Neural cell (in vitro differentiated cells): ENCODE measurements at regions not wholly inside any gene's neighbourhood (a gene's known extent, or its start where the extent isn't known, plus 50 kb on each side); places are given as distances from the start of the nearest gene placed in this dataset.

ENCODE experiments used
- H2AFZ ChIP-seq: fragments of 200-600, 300-800 bp; sonication (generic), shearing (Covaris generic); 2 replicates; pipeline ENCODE4 v1.6.0; 2014; ENCODE audit warnings: low read depth, mild to moderate bottlenecking, antibody characterized with exemption, low read length, moderate library complexity
- H3F3A ChIP-seq: fragments of 200-600 bp; shearing (Covaris generic); 2 replicates; pipeline ENCODE4 v1.6.1; 2016; ENCODE audit warnings: mild to moderate bottlenecking, moderate library complexity, mixed read lengths, antibody characterized with exemption, low read length; ENCODE audit not compliant: insufficient read depth, poor library complexity, severe bottlenecking
- H3K27ac ChIP-seq: fragments of 200-600, 300-800 bp; sonication (generic), shearing (Covaris generic); 2 replicates; pipeline ENCODE4 v1.5.1; 2014; ENCODE audit warnings: mild to moderate bottlenecking, low read length, moderate library complexity
- H3K27me3 ChIP-seq: fragments of 300-800, 200-600 bp; sonication (generic), shearing (Covaris generic); 2 replicates; pipeline ENCODE4 v1.6.0; 2014; ENCODE audit warnings: mild to moderate bottlenecking, low read depth, low read length, moderate library complexity; ENCODE audit not compliant: insufficient read depth
- H3K36me3 ChIP-seq: fragments of 300-800, 200-600 bp; sonication (generic), shearing (Covaris generic); 2 replicates; pipeline ENCODE4 v1.5.1; 2014; ENCODE audit warnings: mild to moderate bottlenecking, antibody characterized with exemption, low read length, moderate library complexity; ENCODE audit not compliant: insufficient read depth
- H3K4me2 ChIP-seq: fragments of 300-800, 200-600 bp; sonication (generic), shearing (Covaris generic); 2 replicates; pipeline ENCODE4 v1.6.0; 2014; ENCODE audit warnings: mild to moderate bottlenecking, low read length
- H3K4me3 ChIP-seq: fragments of 300-800, 200-600 bp; sonication (generic), shearing (Covaris generic); 2 replicates; pipeline ENCODE4 v1.5.1; 2014; ENCODE audit warnings: mild to moderate bottlenecking, low read length, moderate library complexity
- H3K79me2 ChIP-seq: fragments of 200-600 bp; shearing (Covaris generic); replicated peaks from 2 replicates; pipeline ENCODE4 v1.6.0; 2014; ENCODE audit warnings: mild to moderate bottlenecking, low read length, moderate library complexity; ENCODE audit not compliant: insufficient read depth
- H3K9ac ChIP-seq: fragments of 300-800, 200-600 bp; sonication (generic), shearing (Covaris generic); 2 replicates; pipeline ENCODE4 v1.6.1; 2016; ENCODE audit warnings: mild to moderate bottlenecking, low read length, mixed read lengths
- H3K9me2 ChIP-seq: fragments of 200-600 bp; shearing (Covaris generic); 2 replicates; pipeline ENCODE4 v1.6.1; 2016; ENCODE audit warnings: mild to moderate bottlenecking, low read length, mixed read lengths; ENCODE audit not compliant: insufficient read depth
- H3K9me3 ChIP-seq: fragments of 200-600, 300-800 bp; sonication (generic), shearing (Covaris generic); 2 replicates; pipeline ENCODE4 v1.6.1; 2016; ENCODE audit warnings: mild to moderate bottlenecking, mixed run types, low read length, moderate library complexity, mixed read lengths
- H4K20me1 ChIP-seq: fragments of 200-600 bp; shearing (Covaris generic); 2 replicates; pipeline ENCODE4 v1.6.1; 2016; ENCODE audit warnings: mild to moderate bottlenecking, mixed run types; ENCODE audit not compliant: insufficient read depth
- CTCF ChIP-seq: fragments of 450-650 bp; IDR thresholded peaks from 2 replicates; pipeline ENCODE4 v1.5.1; 2014; ENCODE audit warnings: antibody characterized with exemption, mild to moderate bottlenecking, moderate library complexity; ENCODE audit not compliant: poor library complexity, severe bottlenecking
- EP300 ChIP-seq: fragments of 450-650 bp; conservative IDR thresholded peaks from 2 replicates; pipeline ENCODE4 v1.6.1; 2014; ENCODE audit warnings: antibody characterized with exemption, mild to moderate bottlenecking, moderate library complexity; ENCODE audit not compliant: poor library complexity, severe bottlenecking
- EZH2 ChIP-seq: fragments of 200-600, 300-800 bp; shearing (Covaris generic), sonication (generic); IDR thresholded peaks from 2 replicates; pipeline ENCODE4 v1.6.1; 2014; ENCODE audit warnings: antibody characterized with exemption, low read length, borderline replicate concordance, mild to moderate bottlenecking; ENCODE audit not compliant: insufficient read depth, poor library complexity, severe bottlenecking
- MXI1 ChIP-seq: fragments of 450-650 bp; conservative IDR thresholded peaks from 2 replicates; pipeline ENCODE4 v1.6.1; 2014; ENCODE audit warnings: antibody characterized with exemption, mild to moderate bottlenecking; ENCODE audit not compliant: poor library complexity, severe bottlenecking
- POLR2AphosphoS5 ChIP-seq: IDR thresholded peaks from 2 replicates; pipeline ENCODE4 v1.6.1; 2012
- RAD21 ChIP-seq: fragments of 450-650 bp; conservative IDR thresholded peaks from 2 replicates; pipeline ENCODE4 v1.6.1; 2014; ENCODE audit warnings: antibody characterized with exemption, mild to moderate bottlenecking, moderate library complexity
- REST ChIP-seq: IDR thresholded peaks from 2 replicates; pipeline ENCODE4 v1.6.1; 2012; ENCODE audit warnings: borderline replicate concordance
- SMC3 ChIP-seq: fragments of 450-650 bp; conservative IDR thresholded peaks from 2 replicates; pipeline ENCODE4 v1.6.1; 2014; ENCODE audit warnings: antibody characterized with exemption, mild to moderate bottlenecking, moderate library complexity; ENCODE audit not compliant: poor library complexity
- TAF1 ChIP-seq: IDR thresholded peaks from 2 replicates; pipeline ENCODE4 v1.6.1; 2012; ENCODE audit warnings: low read depth

- Histone ChIP-seq H3K27ac (no peak overlapping the region), H3F3A (no peaks in the 10 kb centered on the region), H3K4me3 (no peak overlapping the region), H3K9ac (no peak overlapping the region), H3K9me2 (no peaks in the 10 kb centered on the region), H3K4me2 (no peak overlapping the region), H3K36me3 (no peaks in the 10 kb centered on the region), H3K79me2 (no peaks in the 10 kb centered on the region), H2AFZ (no peak overlapping the region), H3K9me3 (no peaks in the 10 kb centered on the region), H3K27me3 (no peaks in the 10 kb centered on the region), H4K20me1 (no peaks in the 10 kb centered on the region)
- no peak for TF ChIP-seq SMC3
- TF ChIP-seq RAD21, result no peak
- no peak for TF ChIP-seq POLR2AphosphoS5
- TF ChIP-seq MXI1, result no peak
- no peak for TF ChIP-seq TAF1
- TF ChIP-seq REST, result no peak
- no peak for TF ChIP-seq EZH2
- no peak for TF ChIP-seq CTCF
- no peak for TF ChIP-seq EP300
Measured at GRCh38 chr4:74667438-74667837, 126.9 kb downstream of the BTC start.

GRCh38 chr4:74667944-74668343 is 126.4 kb downstream of the BTC start:
- no peaks in the 10 kb centered on the region for H4K20me1 ChIP-seq
- no peak overlapping the region for H3K9ac ChIP-seq
- H3K27ac ChIP-seq, result no peak overlapping the region
- no peaks in the 10 kb centered on the region for H3K36me3 ChIP-seq
- no peaks in the 10 kb centered on the region for H3K9me3 ChIP-seq
- H3K4me3 ChIP-seq, result no peak overlapping the region
- no peaks in the 10 kb centered on the region for H3K9me2 ChIP-seq
- H3K27me3 ChIP-seq, result no peaks in the 10 kb centered on the region
- no peak for TF ChIP-seq SMC3
- no peak overlapping the region for H2AFZ ChIP-seq
- no peaks in the 10 kb centered on the region for H3F3A ChIP-seq
- no peaks in the 10 kb centered on the region for H3K79me2 ChIP-seq
- H3K4me2 ChIP-seq, result no peak overlapping the region

GRCh38 chr4:74669702-74670101 is 124.6 kb downstream of the BTC start:
- H4K20me1 ChIP-seq, result no peaks in the 10 kb centered on the region
- no peak overlapping the region for H3K4me3 ChIP-seq
- no peaks in the 10 kb centered on the region for H3K9me2 ChIP-seq
- no peaks in the 10 kb centered on the region for H3K79me2 ChIP-seq
- no peaks in the 10 kb centered on the region for H3K36me3 ChIP-seq
- H3K27me3 ChIP-seq, result no peaks in the 10 kb centered on the region
- H3K9ac ChIP-seq, result no peak overlapping the region
- no peak overlapping the region for H3K27ac ChIP-seq
- no peak overlapping the region for H3K4me2 ChIP-seq
- H3K9me3 ChIP-seq, result no peaks in the 10 kb centered on the region
- TF ChIP-seq RAD21, result no peak
- no peak for TF ChIP-seq SMC3
- no peak for TF ChIP-seq EZH2
- no peak for TF ChIP-seq CTCF
- no peak for TF ChIP-seq EP300
- no peak for TF ChIP-seq MXI1
- no peak for TF ChIP-seq POLR2AphosphoS5
- no peak for TF ChIP-seq TAF1
- no peak for TF ChIP-seq REST
- no peaks in the 10 kb centered on the region for H3F3A ChIP-seq
- H2AFZ ChIP-seq, result no peak overlapping the region
